Limb (tissue), 2 donors: ENCODE measurements at regions not wholly inside any gene's neighbourhood (a gene's known extent, or its start where the extent isn't known, plus 50 kb on each side); places are given as distances from the start of the nearest gene placed in this dataset.
"Not testable (repeated sequence)": the region's sequence is repeated elsewhere in the genome, so short reads cannot be mapped to it uniquely, and the experiment has no call there.

ENCODE experiments used
- DNase-seq, 2 donors: peaks; one replicate each; pipeline ENCODE4 v3.0.0-alpha.2; 2016; ENCODE audit errors: extremely low spot score in 2 of 2

DNA sequence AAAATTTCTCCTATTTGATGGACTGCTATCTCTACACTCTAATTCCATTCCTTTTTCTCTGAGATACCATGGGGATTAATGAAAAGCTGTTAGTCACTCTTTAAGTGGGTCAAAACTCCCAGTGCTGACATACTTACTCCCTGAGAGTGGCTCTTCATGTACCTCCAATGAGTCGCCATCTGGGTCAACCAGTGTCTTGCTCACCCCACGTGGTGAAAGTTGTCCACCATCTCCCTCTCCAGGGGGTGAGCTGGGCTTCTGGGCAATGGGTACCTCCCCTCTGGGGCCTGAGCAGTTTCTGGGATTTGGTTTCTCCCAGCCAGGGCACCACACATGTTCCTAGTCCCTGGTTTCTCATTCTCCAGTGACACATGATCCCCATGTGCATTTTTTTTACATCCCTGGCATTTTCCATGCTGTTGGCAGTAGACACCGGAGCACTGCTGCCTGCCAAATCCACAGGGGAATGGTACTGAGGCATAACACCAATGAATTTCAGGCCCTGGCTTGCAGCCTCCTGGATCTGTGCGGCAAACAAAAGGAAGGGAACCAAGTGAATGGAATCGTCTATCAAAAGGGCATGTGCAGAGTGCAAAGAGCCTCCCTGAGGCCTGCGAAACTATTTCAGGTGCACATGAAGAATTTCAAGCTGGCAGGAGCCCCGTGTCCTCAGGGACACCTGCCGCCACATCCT lies 817.9 kb upstream of the AMELY start:
- peak in 1 of 2 donors; percentile 29 for DNase-seq

DNA sequence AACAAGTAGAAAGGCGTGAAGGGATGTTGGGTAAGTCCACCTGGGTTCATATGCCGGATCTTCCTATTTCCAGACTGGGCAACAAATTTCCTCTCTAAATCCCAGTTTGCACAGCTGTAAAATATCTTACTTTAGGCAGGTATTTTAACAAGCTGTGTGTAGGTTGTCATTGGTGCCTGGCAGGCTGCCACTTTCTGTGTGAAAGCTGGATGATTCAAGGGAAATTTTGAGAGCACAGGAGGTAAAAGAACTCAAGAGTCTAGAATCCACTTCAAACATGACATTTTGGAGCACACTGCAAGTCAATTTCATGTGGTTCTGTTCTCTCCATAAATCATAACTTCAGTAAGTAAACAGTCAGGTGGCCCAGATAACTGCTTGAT lies 817.4 kb upstream of the AMELY start:
- peak in 1 of 2 donors; percentile 37 for DNase-seq

DNA sequence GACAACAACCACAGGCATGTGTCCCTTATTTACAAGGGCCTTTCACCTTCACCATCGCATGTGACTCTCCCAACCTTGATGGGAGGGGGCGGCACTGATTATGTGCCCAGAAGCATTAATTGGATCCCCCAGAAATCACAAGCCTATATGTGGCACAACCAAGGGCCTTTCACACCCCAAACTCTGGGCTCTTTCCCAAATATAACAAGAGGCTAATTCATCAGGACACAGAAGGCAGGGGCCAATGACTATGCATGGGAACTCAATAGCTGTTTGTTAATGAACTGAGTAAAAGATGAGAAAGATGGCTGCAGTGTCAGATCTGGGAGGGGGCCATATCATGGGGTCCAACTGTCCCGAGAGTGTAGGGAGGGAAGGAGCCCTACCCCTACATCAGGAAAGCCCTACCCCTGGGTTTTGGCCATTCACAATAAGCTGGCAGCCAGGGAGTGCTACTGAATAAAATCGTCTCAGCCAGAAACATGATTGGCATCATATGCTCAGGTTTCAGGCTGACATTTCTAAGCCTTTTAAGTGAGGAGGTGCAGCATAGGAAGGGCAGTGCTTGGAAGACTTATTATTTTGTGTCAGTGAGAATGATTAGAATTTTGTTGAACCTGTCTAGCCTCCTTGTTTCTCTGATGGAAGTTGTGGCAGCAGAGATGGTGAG lies 814.4 kb upstream of the AMELY start:
- no peak for DNase-seq

DNA sequence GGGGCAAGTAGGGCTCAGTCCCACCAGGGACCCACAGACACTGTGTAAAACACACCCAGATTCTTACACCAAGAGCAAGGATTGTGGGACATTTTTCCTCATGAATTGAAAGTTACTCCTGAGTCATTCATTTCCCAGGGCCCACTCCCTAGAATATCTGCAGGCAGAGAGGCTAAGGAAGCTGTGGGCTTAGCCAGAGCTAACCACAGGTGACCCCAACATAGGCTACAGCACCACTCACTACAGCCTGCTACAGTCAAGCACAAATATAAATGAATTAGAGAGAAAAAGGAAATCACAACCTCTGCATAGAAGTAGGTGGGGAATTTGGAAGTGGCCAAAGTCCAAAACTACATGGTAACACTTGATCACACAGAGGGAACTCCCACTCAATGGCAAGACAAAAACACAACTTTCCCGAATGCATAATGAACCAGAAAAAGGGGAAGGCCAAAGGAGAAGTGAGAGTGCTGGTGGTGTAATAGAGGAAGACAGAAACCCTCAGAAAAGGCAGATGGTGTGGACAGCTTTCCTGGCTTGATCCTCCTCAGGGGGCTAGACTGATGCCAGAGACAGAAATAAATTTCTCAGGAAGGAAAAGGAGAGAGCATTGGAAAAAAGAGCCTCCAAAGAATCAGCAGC lies 812.6 kb upstream of the AMELY start:
- no peak for DNase-seq

DNA sequence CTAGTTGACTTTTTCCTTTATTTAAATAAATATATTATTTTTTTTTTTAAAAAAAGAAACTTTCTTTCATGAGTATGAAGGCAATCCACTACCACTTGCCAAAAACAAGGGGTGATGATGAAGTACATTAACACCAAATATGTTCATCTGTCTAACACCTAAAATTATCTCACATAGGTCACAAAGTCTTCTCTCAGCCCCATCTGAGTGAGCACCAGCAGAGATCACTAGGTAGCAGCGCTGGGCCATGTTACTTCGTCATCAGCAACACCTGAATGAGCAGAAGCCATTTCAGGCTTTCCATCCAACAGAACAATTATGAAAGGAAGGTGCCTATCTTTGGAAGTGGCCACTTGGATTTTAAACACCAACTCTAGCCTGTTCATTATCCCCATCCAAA lies 811.6 kb upstream of the AMELY start:
- DNase-seq, result no peak

DNA sequence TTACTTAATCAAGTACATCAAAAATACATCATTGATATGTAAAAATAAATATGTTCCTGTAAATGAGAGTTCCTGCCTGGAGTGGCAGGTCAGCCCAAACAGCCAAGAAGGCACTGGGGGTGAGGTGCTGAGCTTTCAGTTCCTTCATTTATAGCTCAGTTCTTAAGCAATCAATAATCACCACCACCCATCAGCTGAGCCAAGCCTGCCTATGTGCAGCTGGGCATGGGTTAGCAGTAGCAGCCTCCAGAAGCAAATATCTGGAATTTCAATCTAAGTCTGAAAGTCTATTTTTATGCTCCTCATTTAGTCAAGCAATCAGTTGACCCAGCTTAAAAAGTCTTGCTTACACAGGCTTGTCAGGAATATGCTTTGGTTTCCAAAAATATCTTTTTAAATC lies 811.0 kb upstream of the AMELY start:
- no peak for DNase-seq

DNA sequence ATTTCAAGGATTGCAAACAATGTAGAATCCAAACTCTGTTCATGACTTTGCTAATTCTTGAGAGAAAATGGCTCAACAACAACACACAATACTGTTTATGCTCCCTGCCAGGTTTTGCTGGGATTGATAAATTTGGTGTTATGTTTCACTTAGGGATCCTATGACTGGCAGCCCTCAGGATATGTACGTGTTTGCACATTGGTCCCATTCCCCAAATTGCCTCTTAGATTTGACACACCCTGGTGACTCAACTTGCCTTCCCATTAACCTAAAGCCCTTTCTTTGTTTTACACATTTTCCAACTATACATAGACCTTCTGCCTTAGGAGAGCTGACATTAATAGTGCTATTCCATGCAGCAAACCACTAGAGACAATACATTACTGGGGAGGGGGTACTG lies 809.4 kb upstream of the AMELY start:
- no peak for DNase-seq

DNA sequence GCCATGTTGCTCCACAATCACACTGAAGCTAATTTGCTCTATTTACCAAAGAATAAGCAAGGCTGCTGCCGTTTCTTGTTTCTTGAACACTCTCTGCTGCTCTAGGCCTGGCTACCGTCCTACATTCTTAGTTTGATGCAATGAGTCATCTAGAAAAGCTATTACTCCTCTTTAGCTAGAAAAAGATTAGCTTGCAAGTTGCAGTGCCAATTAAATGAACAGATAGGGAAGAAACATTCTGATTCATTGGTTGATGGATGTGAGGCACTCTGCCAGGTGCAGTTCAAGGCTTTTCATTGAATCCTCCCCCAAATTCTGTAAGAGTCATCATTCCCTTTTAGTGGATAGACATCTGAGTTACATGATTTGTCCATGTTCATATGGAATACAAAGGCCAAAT lies 807.7 kb upstream of the AMELY start:
- no peak for DNase-seq

DNA sequence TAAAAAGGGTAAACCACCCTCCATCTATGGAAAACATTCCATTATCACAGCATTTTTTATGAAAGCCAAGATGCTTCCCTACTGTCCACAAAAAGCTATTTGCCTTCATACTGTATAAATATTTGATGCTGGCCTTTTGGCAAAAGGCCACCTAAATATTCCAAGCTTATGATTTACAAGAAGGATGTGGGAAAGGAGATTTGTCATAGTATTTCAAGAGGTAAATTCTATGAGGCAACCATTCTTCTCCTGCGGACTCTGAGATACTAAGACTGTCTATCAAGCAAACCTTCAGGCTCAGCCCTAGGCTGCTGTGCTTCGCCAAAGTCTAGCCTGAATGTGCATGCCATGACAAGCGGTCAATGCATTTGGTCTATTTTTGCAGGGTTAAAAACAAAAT lies 807.1 kb upstream of the AMELY start:
- no peak for DNase-seq

DNA sequence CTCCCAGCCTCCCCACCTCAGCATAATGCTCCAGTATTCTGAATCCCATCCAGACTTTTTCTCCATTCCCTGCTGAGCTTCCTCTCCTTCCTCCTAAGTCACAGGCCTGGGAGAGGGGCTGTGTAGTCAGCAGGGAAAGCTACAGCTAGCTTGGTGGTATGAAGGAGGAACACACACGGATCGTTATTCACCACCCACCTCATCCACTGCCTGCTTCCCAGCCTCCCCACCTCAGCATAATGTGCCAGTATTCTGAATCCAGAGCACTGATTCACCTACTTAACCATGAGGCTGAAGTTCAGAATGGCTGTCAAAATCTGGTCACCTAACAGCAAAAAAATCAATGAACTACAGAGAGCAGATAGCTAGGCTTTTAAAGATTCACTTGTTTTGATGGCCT lies 806.6 kb upstream of the AMELY start:
- no peak for DNase-seq

DNA sequence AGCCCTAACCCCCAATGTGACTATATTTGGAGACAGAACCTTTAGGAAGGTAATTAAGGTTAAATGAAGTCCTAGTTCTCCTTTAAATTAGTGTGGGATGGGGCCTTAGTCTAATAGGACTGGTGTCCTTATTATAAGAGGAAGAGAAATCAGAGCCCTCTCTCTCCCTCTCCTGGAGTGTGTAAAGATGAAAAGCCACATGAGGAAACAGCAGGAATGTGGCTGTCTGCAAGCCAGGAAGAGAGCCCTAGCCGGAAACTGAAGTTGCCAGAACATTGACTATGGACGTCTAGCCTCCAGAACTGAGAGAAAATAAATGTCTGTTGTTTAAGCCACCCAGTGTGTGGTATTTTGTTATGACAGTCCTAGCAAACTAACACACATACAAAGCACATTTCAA lies 802.9 kb upstream of the AMELY start:
- DNase-seq, result no peak

DNA sequence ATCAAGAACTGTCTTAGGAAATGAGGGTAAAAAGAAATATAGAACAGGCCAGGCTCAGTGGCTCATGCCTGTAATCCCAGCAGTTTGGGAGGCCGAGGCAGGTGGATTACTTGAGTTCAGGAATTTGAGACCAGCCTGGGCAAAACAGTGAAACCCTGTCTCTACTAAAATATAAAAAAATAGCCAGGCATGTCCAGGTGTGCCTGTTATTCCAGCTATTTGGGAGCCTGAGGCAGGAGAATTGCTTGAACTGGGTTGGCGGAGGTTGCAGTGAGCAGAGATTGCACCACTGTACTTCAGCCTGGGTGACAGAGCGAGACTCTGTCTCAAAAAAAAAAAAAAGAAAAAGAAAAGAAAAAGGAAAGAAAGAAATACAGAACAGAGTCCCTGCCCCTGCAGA lies 802.2 kb upstream of the AMELY start:
- DNase-seq, result not testable (repeated sequence)

DNA sequence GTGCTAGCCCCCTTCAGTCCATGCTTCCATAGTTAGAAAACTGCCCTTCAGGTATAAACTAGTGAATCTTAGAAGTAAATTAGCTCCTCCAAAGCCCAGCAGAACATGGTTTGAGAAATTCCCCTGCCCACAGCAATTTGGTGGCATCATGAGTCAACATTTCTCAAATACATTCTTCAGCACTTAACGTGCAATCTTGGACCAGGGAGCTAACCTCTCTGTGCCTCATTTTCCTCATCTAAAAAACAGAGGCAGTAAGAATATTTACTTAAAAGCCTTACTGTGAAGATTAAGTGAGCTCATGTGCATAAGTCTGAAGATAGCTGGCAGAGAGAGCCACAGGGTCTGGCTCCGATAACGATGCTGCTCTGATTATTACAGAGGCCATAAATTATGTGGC lies 800.7 kb upstream of the AMELY start:
- no peak for DNase-seq

DNA sequence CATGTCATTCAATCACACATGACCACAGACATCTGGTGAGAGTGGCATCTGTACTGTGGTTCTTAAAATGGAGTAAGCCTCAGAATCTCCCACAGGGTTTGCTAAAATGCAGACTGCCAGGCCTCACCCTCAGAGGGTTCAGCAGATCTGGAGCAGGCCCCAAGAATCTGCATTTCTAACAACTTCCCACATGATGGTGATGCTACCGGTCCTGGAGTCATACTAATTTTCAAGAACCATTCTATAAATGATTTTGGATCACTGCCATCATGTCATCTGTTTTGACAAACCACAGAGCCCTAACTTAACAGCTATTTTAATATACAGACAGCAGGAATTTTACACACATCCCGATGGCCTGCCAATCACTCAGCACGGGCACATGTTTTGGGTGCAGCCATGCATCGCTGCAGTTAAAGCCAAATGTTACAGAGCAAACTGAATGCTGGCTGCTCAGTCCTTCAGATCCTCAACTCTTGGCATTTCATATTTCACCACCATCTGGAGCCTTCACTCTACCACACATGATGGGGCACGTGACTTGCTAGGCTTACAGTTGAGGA lies 792.1 kb upstream of the AMELY start:
- DNase-seq, result no peak

DNA sequence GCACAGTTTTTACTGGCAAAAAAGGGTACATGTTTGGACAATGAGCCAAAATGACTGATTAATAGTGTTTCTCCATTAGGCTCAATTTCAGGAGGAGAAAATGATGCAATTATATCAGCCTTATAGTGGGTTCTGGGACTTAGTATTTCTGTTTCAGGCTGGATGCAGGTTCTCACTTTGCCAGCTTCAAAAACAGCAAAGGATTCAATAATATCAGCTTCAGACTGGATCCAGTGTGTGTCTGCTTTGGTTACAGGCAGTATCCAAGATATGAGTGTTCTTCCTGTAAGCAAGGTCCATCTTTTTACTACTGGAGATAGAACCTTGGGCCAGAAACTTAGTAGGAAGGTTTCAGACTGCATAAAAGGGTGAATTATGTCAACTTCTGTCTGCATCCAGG lies 790.9 kb upstream of the AMELY start:
- DNase-seq, result no peak

DNA sequence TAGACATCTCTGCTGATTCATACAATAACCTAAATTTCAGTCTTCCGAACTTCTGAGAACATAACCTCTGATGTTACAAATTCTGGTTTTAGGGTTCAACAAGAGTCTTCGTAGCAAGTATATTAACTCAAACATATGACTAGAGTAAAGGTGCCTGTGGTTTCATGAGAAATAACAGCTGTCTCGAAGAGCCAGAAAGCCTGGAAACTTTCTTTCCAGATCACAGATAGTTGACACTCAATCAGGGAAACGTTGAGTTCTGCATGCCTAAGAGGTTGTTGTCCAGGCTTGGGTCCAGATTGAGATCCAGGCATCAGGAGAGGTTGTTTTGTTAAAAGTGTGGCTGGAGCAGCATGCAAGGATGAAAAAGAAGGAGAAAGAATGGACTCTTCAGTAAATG lies 790.1 kb upstream of the AMELY start:
- DNase-seq, result no peak

DNA sequence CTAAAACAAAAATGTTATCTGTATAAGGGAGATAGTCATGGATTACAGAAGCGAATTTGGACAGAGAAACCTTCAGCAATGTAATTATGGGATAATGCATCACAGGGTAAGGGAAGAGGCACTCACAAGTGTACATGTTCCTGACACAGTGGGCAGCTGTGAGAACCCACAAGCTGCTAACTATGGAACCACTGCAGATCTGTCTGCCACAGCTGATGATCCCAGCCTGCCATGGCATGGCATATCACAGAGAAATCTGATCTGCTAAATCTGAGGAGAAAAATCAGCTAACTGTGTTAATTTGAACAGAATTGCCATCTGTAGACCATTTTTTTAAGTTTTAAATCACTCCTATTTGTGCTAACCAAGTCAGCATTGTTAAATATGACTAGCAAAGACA lies 786.0 kb upstream of the AMELY start:
- DNase-seq, result no peak

DNA sequence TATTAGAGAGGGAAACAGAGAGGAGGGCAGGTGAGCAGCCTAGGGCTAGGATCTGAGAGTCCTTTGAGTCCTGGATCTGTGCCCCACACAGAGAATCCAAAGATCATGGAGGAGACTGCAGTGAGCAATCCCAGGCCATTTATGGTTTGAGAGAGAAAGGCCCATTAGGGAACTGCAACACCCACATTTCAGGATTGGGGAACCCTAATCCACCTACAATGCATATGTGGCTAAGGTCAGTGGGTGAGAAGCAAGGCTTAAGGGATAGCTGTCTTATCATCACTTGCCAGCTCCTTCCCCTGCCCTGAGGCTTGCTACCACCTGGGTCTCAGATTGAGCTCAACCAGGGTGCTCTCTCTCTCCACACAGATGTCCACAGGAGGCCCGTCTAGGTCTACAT lies 781.1 kb upstream of the AMELY start:
- no peak for DNase-seq

DNA sequence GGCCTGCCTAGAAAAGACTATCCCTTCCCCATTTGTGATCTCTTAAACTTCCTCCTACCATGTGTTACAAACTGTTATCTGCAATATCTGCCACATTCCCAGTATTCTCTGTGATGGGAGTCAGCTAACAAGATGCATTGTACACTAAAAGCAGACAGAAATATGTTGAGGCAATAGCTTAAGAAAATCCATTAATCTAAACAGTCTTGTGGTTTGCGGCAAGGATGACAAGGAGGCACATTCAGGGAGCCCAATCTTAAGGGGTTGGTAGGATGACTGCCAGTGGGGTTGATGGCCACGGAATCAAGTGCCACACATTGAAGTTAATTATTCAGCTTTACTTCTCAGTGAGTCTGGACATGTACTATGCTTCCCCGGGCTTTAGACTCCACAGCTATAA lies 775.5 kb upstream of the AMELY start:
- no peak for DNase-seq

DNA sequence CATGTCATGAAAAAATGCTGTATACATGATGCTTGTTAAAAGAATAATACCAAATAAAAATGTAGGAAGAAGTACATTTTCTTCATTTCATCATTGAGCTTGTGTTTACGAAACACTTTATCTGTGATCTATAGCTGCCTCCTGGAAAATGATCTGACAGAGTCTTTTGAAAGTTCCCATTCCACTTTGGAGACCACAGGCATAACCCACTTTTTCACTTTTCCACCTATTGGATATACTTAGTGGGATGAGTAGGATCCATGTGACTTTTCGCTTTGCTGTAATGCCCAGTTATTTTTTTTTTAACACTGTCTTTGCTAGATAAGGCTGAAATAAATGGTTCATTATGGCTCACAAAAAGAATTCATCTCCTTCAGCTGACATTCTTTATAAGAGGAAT lies 773.0 kb upstream of the AMELY start:
- no peak for DNase-seq

DNA sequence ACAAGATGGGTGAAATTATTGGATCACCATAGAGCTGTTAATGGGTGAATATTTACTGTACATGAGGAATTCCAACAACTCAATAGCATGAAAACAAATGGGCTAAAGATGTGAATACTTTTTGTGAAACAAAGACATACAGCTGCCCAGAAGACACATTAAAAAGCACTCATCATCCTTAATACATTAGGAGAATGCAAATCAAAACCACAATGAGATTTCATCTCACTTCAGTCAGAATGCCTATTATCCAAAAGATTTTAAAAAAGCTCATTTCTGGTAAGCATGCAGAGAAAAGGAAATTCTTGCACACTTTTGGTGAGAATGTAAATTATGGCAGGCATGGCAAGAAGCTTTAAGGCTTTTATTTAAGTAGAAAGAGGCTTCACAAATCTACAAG lies 770.8 kb upstream of the AMELY start:
- no peak for DNase-seq

DNA sequence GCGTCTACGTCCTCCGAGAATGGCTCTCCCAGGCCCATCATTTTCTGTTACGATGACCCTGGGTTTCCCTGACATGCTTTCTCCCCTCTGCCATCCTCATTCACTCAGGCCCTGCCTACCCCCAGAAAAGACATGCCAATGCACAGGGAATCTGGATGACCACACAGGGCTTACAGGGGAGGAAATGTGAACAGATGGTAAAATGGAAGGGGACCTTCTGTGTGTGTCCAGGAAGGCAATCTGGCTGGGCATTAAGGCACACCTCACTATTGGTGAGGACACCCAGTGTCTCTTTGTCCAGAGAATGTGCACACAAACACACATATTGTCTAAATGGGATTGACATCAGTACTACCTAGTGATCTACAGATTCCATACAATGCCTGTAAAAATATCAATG lies 769.9 kb upstream of the AMELY start:
- DNase-seq, result no peak

DNA sequence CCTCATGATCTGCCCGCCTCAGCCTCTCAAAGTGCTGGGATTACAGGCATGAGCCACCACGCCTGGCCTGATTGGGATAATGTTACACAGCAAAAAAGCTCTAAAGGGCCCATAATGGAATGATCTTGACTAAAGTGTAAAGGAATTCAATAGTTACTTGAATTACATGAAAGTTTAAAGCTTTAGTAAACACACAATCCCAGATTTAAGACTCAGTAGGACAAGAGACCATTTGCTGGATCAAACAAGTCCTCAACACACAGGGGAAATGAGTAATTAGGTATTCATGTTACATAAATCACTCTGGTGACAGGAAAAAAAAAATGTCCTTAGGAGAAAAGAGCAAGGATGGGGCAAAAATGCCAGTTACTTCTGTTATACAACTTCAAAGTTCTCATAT lies 762.9 kb upstream of the AMELY start:
- no peak for DNase-seq
